HG03571 (cell line): ENCODE measurements at regions not wholly inside any gene's neighbourhood (a gene's known extent, or its start where the extent isn't known, plus 50 kb on each side); places are given as distances from the start of the nearest gene placed in this dataset.
"Not testable (repeated sequence)": the region's sequence is repeated elsewhere in the genome, so short reads cannot be mapped to it uniquely, and the experiment has no call there.

ENCODE experiments used
- ATAC-seq: cut with Tn5 transposase; IDR thresholded peaks from one replicate; pipeline ENCODE4 v1.9.1; 2021; ENCODE audit not compliant: unreplicated experiment

- no peak for ATAC-seq
These were observed 357.0 kb downstream of the TMEM121 start for GRCh38 chr14:105883066-105884005.

DNA sequence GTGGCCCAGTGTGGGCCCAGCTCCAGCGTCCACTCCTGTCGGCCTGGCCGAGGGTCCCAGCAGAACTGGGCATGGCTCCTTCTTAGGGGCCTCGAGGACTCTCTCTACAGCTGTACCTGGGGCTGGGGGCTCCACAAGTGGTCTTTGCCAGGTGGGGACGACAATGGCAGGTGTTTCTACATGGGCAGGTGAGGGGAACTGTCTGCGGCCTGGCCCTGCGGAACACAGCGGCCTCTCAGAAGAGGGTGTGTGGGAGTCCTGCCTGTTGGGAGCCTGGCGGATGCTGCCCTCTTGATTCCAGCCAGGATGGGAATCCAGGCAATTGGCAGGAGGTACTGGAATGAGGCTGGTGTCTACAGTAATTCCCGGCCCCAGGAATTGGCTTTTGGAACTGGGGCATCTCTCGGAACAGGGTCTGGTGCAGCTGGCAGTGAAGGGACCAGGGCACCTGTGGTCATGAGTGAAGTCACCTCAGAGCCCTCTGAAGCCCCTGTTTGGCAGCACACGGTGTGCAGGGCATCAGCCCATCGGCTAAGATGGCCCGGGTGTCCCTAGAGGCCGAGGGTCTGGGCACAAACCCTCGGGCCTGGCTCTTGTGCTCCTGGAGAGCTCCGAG is 357.9 kb downstream of the TMEM121 start:
- ATAC-seq: not testable (repeated sequence)

GRCh38 chr14:105884808-105885281 is 358.5 kb downstream of the TMEM121 start:
- ATAC-seq: no peak

DNA sequence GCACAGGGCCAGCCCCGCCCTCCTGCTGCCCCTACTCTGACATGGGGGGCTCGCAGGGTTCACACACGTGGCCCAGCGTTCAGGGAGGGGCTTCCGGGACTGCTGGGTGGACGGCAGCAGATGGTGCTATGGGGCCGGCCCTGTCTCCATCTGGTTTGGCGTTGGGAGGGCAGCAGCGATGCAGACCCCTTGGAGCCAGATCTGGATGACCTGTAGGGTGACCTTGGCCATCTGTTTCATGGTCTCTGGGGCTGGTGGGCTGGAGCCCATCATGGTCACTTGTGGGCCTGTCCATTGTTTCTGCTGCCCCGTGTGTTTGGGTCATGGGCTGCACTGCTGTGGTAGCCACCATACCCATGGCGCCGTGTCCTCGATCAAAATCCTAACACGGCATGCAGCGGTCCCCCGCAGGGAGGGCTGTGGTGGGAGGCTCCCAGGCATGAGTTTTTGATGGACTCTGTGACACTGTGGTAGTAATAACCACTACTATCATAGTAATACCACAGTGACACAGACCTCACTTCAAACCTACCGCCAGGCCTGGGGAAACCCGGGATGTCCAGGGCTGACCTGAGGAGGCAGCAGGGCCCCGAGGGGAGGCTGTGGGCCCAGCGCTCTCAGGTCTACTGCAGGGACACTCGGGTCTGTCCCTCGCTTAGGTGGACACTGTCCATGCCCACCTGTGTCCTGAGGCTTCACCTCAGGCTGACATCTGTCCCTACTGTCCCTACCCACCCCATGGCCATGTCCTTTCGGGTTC is 359.4 kb downstream of the TMEM121 start:
- no peak for ATAC-seq

- not testable (repeated sequence) for ATAC-seq
These were observed 360.4 kb downstream of the TMEM121 start for GRCh38 chr14:105886791-105887191.

DNA sequence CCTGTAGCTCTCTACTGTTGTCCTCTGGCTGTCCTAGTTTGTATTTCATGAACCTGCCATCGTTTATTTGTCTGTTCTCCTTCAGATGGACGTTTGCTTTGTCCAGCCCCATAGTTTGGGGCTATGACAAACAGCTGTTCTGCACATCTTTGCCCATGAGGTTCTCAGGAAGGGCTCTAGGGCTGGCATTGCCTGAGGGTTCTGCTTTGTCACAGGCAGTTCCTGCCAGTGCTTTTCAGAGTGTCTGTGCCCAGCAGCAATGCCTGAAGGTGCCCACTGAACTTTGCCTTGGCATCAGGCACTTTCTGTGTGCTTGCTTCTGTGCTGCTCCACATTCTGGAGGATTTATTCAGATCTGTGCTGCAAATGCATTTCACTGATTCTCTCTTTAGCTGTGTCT is 361.3 kb downstream of the TMEM121 start:
- no peak for ATAC-seq

GRCh38 chr14:105888151-105888550 is 361.8 kb downstream of the TMEM121 start:
- no peak for ATAC-seq

DNA sequence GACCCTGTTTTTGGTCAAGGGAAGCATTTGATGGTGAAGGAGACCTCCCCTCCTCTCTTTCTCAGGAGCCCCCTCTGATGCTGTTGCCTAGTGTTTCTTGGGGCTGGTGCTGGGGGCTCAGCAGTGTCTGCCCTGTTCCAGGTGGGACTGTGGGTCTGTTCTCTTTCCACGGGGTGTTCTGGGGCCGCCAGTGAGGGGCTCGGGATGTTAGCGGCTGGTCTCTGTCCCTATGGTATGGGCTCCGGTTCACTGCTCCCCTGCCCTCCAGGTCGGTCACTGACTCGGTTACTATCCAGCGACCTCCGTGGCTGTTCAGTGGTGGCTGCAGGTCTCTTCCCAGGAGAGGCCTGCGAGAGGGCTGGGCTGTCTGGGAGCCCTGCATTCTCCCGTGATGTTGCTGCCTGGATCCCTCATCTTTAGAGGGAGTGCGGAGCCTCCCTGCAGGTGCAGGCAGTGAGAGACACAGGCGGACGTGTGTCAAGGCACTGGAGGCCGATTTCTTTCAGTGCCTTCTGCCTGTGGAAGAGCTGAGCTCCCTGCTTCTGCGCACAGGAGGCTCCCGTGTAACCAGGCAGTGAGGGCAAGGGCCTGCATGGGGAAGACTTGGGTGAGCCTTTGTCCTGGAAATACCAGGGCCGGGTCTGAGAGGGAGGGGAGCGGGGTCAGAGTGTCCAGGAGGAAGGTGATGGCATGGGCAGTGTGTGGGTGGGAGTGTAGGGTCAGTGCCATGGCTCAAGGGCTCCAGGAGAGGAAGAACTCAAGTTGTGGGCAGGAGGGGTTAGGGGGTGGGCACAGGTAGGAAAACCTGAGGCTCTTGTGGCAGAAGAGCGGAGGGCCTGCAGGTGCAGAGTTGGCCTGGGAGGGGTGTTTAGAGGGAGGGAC is 362.6 kb downstream of the TMEM121 start:
- no peak for ATAC-seq

- ATAC-seq: no peak
These were observed 363.5 kb downstream of the TMEM121 start for GRCh38 chr14:105889666-105890473.

DNA sequence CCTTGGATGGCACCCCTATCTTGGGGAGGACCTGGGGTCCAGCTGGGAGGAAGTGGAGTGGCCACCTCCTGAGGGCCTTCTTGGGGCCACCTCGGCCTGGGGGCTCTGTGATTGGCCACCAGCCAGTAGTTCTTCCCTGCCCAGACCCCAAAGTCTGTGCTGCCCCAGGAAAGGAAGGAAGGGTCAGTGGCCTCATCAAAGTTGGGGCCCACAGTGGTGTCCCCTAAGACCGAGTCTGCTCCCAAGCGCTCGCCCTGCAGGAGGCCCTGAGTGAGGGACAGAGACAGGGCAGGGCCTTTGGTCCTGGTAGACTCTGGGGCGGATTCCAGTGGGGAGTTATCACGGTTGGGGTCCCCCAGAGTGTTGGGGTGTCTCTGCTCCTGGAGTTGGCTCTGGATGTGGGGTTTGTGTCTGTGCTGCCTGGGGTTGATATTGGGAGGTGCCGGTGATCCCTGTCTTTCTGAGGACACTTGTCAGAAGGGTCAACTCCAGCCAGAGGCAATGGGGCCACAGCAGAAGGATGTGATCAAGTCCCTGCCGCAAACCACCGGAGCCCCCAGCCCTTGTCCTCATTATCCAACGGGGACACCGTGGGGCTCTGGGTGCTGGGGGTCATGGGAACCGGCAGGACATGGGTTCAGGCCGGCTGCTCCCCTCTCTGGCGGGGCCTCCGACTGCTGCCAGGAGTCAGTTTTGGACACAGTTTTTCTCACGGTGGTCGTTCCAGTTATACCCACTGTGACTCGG is 364.3 kb downstream of the TMEM121 start:
- no peak for ATAC-seq

- ATAC-seq: no peak
These were observed 364.8 kb downstream of the TMEM121 start for GRCh38 chr14:105891221-105891602.

- no peak for ATAC-seq
These were observed 365.5 kb downstream of the TMEM121 start for GRCh38 chr14:105891631-105892452.

GRCh38 chr14:105892453-105893441 is 366.4 kb downstream of the TMEM121 start:
- ATAC-seq: not testable (repeated sequence)

- not testable (repeated sequence) for ATAC-seq
These were observed 367.3 kb downstream of the TMEM121 start for GRCh38 chr14:105893686-105894085.

DNA sequence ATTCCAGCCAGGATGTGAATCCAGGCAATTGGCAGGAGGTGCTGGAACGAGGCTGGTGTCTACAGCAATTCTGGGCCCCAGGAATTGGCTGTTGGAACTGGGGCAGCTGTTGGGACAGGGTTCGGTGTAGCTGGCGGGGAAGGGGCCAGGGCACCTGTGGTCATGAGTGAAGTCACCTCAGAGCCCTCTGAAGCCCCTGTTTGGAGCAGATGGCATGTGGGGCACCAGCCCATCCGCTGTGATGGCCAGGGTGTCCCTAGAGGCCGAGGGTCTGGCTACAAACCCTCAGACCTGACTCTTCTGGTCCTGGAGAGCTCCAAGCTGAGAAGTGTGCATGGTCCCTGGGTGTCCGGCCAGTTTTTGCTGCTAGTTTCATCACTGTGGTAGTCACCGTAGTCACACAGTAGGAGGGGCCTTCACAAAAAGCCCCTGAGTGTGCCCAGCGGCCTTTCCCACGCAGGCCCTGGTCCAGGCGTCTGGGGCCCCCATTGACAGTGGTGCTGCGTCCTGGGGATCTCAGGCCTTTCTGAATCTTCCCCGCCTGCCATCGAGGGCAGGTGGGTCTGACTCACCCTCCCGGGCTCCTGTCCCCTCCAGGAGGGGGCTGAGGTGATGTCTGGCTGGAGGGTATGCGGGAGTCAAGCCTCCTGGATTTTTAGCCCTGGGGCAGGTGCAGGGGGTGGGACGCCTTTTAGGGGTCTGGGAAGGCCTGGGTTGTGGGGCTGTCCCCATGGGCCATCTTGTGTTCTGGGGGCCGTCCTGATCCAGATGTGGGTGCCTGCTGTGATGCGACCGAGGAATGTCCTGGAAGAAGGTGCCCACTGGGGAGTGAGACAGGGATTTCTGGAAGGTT is 368.0 kb downstream of the TMEM121 start:
- no peak for ATAC-seq
